Activated CD4-positive, CD25-positive, alpha-beta regulatory T cell treated with anti-CD3 and anti-CD28 coated beads, Interleukin-2, amount 50 U/mL, for 72 hours (primary cell): ENCODE measurements at regions not wholly inside any gene's neighbourhood (a gene's known extent, or its start where the extent isn't known, plus 50 kb on each side); places are given as distances from the start of the nearest gene placed in this dataset.

Source experiments
- DNase-seq: peaks from one replicate; pipeline ENCODE4 v3.0.0; 2021

GRCh38 chrX:40156470-40157227 is 58.9 kb upstream of the BCOR start:
- DNase-seq, result no peak

- DNase-seq, result no peak
Measured at GRCh38 chrX:40155589-40156469, 58.1 kb upstream of the BCOR start.

GRCh38 chrX:40154853-40155588 is 57.3 kb upstream of the BCOR start:
- DNase-seq, result no peak

GRCh38 chrX:40154250-40154852 is 56.6 kb upstream of the BCOR start:
- no peak for DNase-seq

GRCh38 chrX:40153345-40154249 is 55.8 kb upstream of the BCOR start:
- DNase-seq, result peak; percentile 68

GRCh38 chrX:40152741-40153344 is 55.1 kb upstream of the BCOR start:
- no peak for DNase-seq

GRCh38 chrX:40152173-40152711 is 54.5 kb upstream of the BCOR start:
- no peak for DNase-seq

- DNase-seq, result no peak
Measured at GRCh38 chrX:40151211-40152172, 53.7 kb upstream of the BCOR start.

GRCh38 chrX:40150503-40150902 is 52.7 kb upstream of the BCOR start:
- no peak for DNase-seq

GRCh38 chrX:40149286-40150175 is 51.8 kb upstream of the BCOR start:
- DNase-seq, result no peak

- DNase-seq, result no peak
Measured at GRCh38 chrX:40148385-40149285, 50.9 kb upstream of the BCOR start.

GRCh38 chrX:40147971-40148370 is 50.2 kb upstream of the BCOR start:
- DNase-seq, result no peak
